ENCODE measurements at regions not wholly inside any gene's neighbourhood (a gene's known extent, or its start where the extent isn't known, plus 50 kb on each side); places are given as distances from the start of the nearest gene placed in this dataset.

GRCh38 chr2:120956486-120957156, 221.0 kb downstream of the GLI2 start:
- no peaks in the 10 kb centered on the region for H3K36me3 Mint-ChIP-seq (ENCODE audit: insufficient read depth)
- H3K4me1 Mint-ChIP-seq = no peaks in the 10 kb centered on the region
- no peak overlapping the region for H3K4me3 Mint-ChIP-seq
- ATAC-seq (replicated peaks; ENCODE audit: extremely low read depth, poor library complexity, severe bottlenecking) (no peak), DNase-seq (ENCODE audit: low spot score in 2 of 2) (no peak)
- peaks cover 12% of the 10 kb centered on the region for H3K27me3 Mint-ChIP-seq
- no peaks in the 10 kb centered on the region for H3K9me3 Mint-ChIP-seq
- H3K27ac Mint-ChIP-seq (ENCODE audit: low read depth) = no peak overlapping the region

DNA sequence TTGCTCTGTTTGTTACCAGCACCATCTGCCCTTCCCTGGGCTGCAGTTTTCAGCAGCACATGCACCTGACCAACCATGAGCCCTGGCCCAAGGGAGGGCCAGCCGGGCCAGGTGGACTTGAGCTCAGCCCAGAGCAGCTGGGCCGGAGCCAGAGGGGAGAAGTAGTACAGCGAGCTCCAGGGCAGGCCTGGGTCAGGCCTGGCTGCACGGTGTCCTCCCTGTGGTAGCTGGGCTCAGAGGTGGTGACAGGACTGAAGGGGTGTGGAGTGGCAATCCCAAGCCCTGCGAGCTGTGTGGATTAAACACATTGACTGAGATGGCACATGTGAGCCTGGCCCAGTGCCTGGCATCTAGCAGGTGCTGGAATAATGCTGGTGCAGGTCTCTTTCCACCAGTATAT, 222.2 kb downstream of the GLI2 start:
- ATAC-seq (replicated peaks; ENCODE audit: extremely low read depth, poor library complexity, severe bottlenecking) (no peak), DNase-seq (ENCODE audit: low spot score in 2 of 2) (no peak)
- Mint-ChIP-seq H3K36me3 (ENCODE audit: insufficient read depth) (no peaks in the 10 kb centered on the region), H3K27ac (ENCODE audit: low read depth) (no peak overlapping the region), H3K27me3 (peaks cover 11% of the 10 kb centered on the region), H3K9me3 (no peaks in the 10 kb centered on the region), H3K4me3 (no peak overlapping the region), H3K4me1 (no peaks in the 10 kb centered on the region)

DNA sequence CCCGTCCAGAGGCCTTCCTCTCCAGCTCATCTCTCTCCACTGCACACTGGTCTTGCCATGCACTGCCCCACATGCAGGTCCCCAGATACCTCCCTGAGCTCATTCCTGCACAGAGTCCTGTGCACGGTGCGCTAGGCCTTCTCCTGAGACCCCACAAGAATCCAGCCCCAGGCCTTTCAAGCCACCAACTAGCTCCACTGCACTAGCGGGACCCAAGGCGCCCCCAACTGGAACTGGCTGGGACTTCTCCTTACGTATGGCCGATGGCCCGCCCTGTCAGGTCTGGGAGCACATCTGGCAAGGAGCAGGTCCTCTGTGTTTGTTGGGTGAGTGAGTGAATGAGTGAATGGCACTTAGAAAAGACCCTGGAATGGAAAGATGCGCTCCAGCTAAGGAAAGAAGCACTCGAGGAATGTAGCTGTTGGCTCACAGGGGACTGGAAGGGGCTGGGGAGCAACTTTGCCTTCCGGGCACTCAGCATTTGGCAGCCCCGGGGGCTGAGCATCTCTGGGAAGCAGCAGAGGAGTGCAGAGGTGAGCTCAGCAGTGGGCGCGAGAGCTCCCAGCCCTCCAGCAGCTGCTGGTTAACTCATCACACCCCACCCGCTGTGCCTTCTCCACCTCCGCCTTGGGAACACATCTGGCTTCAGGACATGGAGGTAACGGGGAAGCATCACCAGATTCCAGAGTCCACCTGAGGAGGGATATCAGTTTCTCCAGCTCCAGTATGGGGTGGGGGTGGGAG, 223.1 kb downstream of the GLI2 start:
- H3K27me3 Mint-ChIP-seq = peaks cover 9% of the 10 kb centered on the region
- no peak overlapping the region for H3K27ac Mint-ChIP-seq (ENCODE audit: low read depth)
- H3K36me3 Mint-ChIP-seq (ENCODE audit: insufficient read depth) = no peaks in the 10 kb centered on the region
- no peak for ATAC-seq (replicated peaks; ENCODE audit: extremely low read depth, poor library complexity, severe bottlenecking)
- no peak for DNase-seq (ENCODE audit: low spot score in 2 of 2)
- H3K4me3 Mint-ChIP-seq = no peak overlapping the region
- no peaks in the 10 kb centered on the region for H3K9me3 Mint-ChIP-seq
- no peaks in the 10 kb centered on the region for H3K4me1 Mint-ChIP-seq

- no peak overlapping the region for H3K4me3 Mint-ChIP-seq
Measured at GRCh38 chr2:120959426-120959825, 223.8 kb downstream of the GLI2 start.

DNA sequence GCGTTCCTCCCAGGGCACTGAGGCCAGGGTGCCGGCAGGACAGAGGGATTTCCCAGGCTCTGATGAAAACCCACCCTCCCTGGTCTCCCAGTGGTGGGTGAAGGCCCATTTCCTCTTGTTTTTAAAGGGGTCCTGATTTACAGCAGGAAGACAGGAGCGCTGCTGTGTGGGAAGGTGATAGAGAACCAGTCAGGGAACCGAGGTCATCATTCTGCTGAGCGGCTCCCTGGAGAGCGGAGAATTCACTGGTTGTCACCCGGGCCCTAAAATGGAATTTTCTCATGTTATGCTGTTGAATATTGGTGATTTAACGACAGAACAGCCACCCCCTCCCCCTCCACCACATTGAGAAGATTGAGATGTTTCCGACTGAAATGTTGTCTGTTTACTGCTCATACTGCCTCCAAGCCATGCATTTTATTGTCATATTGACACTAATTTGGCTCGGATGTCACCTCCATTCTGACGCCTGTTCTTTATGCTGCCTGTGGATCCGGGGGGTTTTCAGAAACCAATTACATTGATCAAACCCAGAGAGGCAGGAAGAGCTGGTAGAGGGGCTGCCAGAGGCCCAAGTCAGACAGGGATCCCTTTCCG, 225.2 kb downstream of the GLI2 start:
- ATAC-seq (replicated peaks; ENCODE audit: extremely low read depth, poor library complexity, severe bottlenecking) (no peak), DNase-seq (ENCODE audit: low spot score in 2 of 2) (no peak)
- Mint-ChIP-seq H3K4me1 (peaks cover 5% of the 10 kb centered on the region), H3K4me3 (no peak overlapping the region), H3K27me3 (peaks cover 19% of the 10 kb centered on the region), H3K9me3 (no peaks in the 10 kb centered on the region), H3K27ac (ENCODE audit: low read depth) (no peak overlapping the region), H3K36me3 (ENCODE audit: insufficient read depth) (no peaks in the 10 kb centered on the region)

More at GRCh38 chr2:120959426-120959825, 223.8 kb downstream of the GLI2 start:
- Mint-ChIP-seq H3K9me3 (no peaks in the 10 kb centered on the region), H3K27me3 (peaks cover 13% of the 10 kb centered on the region), H3K4me1 (peaks cover 3% of the 10 kb centered on the region), H3K36me3 (ENCODE audit: insufficient read depth) (no peaks in the 10 kb centered on the region), H3K27ac (ENCODE audit: low read depth) (no peak overlapping the region)
- ATAC-seq (replicated peaks; ENCODE audit: extremely low read depth, poor library complexity, severe bottlenecking) (no peak), DNase-seq (ENCODE audit: low spot score in 2 of 2) (no peak)

DNA sequence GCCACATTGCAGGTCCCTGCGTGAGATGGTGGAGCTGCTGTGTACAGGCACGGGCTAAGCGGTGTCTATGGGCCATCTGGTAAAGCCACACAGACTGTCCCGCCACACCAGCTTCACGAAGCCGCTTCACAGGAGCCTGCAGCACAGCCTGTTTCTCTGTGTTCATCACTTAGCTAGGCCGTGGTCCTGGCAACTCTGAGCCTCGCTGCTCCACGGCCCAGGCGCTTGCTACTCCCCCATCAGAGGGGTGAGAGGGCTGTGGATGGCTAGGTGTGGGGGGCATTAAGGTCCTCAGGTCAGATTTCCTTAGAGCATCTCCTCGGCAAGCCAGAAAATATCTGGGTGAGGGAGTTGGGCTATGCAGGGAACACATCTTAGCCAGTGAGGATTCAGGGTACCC, 225.7 kb downstream of the GLI2 start:
- ATAC-seq (replicated peaks; ENCODE audit: extremely low read depth, poor library complexity, severe bottlenecking) (no peak), DNase-seq (ENCODE audit: low spot score in 2 of 2) (no peak)
- Mint-ChIP-seq H3K27ac (ENCODE audit: low read depth) (no peak overlapping the region), H3K27me3 (peaks cover 19% of the 10 kb centered on the region), H3K4me3 (no peak overlapping the region), H3K36me3 (ENCODE audit: insufficient read depth) (no peaks in the 10 kb centered on the region), H3K4me1 (peaks cover 5% of the 10 kb centered on the region), H3K9me3 (no peaks in the 10 kb centered on the region)

DNA sequence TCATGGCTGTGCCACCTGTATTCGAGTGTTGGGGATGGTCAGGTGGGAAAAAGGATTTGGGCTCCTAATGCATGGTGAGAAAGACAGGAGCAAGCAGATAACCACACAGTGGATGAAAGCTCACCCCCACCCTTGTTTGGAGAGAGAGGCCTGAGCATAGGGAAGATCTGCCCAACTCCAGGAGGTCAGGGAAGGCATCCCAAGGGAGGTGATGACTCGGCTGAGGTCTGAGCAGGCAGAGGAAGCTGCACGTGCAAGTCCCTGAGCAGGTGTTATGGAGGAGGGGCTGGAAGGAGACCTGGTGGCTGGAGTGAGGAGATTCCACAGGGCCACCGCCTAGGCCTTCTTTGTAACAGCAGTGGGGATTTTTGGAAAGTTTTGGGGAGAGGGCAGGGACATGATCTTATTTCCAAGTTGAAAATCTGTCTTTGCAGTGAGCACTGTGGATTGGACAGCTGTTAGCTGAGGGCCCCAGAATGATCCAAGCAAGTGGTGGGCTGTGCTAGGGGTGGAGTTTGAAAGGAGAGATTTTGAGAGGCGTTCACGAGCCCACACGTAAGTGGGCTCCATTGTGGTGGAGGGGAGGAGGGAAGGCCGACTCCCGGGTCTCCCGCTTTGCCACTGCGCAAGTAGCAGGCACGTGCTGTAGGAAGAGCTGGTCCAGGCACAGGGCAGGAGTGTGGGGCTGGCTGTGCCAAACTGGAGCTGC, 228.5 kb downstream of the GLI2 start:
- DNase-seq (ENCODE audit: low spot score in 2 of 2) = no peak
- Mint-ChIP-seq H3K36me3 (ENCODE audit: insufficient read depth) (no peaks in the 10 kb centered on the region), H3K27me3 (peaks cover 19% of the 10 kb centered on the region), H3K4me3 (no peak overlapping the region), H3K27ac (ENCODE audit: low read depth) (no peak overlapping the region), H3K4me1 (peaks cover 5% of the 10 kb centered on the region), H3K9me3 (no peaks in the 10 kb centered on the region)
- no peak for ATAC-seq (replicated peaks; ENCODE audit: extremely low read depth, poor library complexity, severe bottlenecking)

DNA sequence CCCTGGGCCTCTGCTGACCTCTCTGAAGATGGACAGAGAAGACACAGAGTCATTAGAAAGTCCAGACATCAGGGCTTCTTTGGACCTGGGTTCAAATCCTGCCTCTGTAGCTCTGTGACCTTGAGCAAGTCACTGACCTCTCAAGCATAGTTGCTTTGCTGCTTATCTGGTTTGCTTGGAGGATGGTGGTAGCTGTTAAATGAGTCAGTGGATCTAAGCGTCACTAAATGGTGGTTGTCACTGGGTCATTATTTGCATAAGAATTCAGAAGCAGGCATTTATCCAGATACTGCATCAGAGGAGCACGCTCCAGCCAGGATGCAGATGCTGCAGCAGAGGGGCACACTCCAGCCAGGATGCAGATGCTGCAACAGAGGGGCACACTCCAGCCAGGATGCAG, 229.2 kb downstream of the GLI2 start:
- Mint-ChIP-seq H3K4me1 (peaks cover 5% of the 10 kb centered on the region), H3K27ac (ENCODE audit: low read depth) (no peak overlapping the region), H3K9me3 (no peaks in the 10 kb centered on the region), H3K4me3 (no peak overlapping the region), H3K27me3 (peaks cover 19% of the 10 kb centered on the region), H3K36me3 (ENCODE audit: insufficient read depth) (no peaks in the 10 kb centered on the region)
- DNase-seq (ENCODE audit: low spot score in 2 of 2) (no peak), ATAC-seq (replicated peaks; ENCODE audit: extremely low read depth, poor library complexity, severe bottlenecking) (no peak)

DNA sequence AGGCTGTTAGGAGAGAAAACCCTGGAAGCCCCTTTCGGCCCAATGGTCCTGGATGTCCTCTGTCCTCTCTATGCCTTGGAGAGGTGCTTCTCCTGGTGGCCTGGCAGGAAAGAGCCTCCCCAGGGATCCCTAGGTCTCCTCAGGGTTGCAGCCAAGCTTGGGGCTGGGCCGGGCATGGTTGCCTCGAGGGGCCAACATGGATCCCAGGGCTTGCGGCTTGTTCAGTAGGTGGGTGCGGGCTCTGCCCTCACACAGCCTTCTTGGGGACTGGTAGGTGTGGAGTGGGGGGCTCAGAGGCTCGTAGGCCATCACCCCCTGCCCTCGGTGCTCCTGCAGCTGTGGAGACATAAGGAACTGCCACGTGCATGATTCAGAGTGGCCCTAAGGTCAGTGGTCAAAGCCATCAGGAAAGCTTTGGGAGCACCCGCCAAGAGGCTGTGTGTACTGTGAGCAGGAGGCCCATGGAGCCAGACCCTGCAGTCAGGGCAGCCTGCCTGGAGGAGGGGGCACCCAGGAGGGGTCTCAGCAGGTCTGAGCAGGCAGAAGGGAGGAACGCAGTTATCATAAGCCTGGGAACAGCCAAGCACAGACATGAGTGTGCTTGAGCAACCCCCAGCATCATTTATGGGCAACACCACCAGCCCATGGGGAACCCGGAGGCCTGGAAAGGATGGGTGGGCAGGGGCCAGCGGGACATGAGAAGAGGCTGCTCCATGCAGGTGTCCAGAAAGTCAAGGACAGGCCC, 231.0 kb downstream of the GLI2 start:
- Mint-ChIP-seq H3K27ac (ENCODE audit: low read depth) (no peak overlapping the region), H3K9me3 (no peaks in the 10 kb centered on the region), H3K4me1 (peaks cover 5% of the 10 kb centered on the region), H3K27me3 (peaks cover 19% of the 10 kb centered on the region), H3K4me3 (no peak overlapping the region), H3K36me3 (ENCODE audit: insufficient read depth) (no peaks in the 10 kb centered on the region)
- ATAC-seq (replicated peaks; ENCODE audit: extremely low read depth, poor library complexity, severe bottlenecking) (no peak), DNase-seq (ENCODE audit: low spot score in 2 of 2) (no peak)

DNA sequence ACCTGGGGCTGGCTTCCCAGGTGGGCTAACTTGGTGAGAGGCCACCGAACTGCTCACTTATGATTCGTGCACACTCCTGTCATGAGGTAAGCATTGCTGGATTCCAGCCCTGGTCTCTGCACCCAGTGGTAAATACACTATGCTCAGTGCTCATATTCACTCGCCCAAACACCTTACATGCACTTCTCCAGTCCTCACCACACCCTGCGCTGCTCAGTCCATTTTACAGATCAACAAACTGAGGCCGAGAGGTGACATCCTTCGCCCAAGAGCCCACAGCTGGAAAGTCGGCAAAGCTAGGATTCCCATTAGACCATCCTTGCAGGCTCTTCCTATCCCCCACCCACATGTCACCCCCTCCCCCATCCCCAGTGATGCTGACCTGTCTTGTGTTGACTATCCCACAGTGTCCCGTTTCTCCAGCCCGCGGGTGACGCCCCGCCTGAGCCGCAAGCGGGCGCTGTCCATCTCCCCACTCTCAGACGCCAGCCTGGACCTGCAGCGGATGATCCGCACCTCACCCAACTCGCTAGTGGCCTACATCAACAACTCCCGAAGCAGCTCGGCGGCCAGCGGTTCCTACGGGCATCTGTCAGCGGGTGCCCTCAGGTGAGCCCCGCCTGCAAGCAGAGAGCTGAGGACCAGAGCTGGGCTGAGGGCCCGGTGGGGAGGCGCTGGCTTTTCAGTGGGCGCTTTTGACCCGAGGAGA, 232.8 kb downstream of the GLI2 start:
- no peak overlapping the region for H3K4me3 Mint-ChIP-seq
- no peak for ATAC-seq (replicated peaks; ENCODE audit: extremely low read depth, poor library complexity, severe bottlenecking)

GRCh38 chr2:120969613-120970355, 234.1 kb downstream of the GLI2 start:
- Mint-ChIP-seq H3K9me3 (no peaks in the 10 kb centered on the region), H3K4me1 (no peaks in the 10 kb centered on the region), H3K27me3 (peaks cover 2% of the 10 kb centered on the region), H3K27ac (ENCODE audit: low read depth) (no peak overlapping the region), H3K36me3 (ENCODE audit: insufficient read depth) (no peaks in the 10 kb centered on the region), H3K4me3 (no peak overlapping the region)
- ATAC-seq (replicated peaks; ENCODE audit: extremely low read depth, poor library complexity, severe bottlenecking) = no peak
- no peak for DNase-seq (ENCODE audit: low spot score in 2 of 2)

More for the DNA sequence above, 232.8 kb downstream of the GLI2 start:
- Mint-ChIP-seq H3K9me3 (no peaks in the 10 kb centered on the region), H3K4me1 (peaks cover 5% of the 10 kb centered on the region), H3K27ac (ENCODE audit: low read depth) (no peak overlapping the region), H3K27me3 (peaks cover 15% of the 10 kb centered on the region), H3K36me3 (ENCODE audit: insufficient read depth) (no peaks in the 10 kb centered on the region)
- DNase-seq (ENCODE audit: low spot score in 2 of 2) = no peak

Data from central memory CD8-positive, alpha-beta T cell (primary cell).